Daoy (cell line): ENCODE measurements at regions not wholly inside any gene's neighbourhood (a gene's known extent, or its start where the extent isn't known, plus 50 kb on each side); places are given as distances from the start of the nearest gene placed in this dataset.
"Not testable (repeated sequence)": the region's sequence is repeated elsewhere in the genome, so short reads cannot be mapped to it uniquely, and the experiment has no call there.

ENCODE experiments used
- DNase-seq: peaks from one replicate; pipeline ENCODE4 v3.0.0-alpha.2; 2015; ENCODE audit warnings: low read depth

GRCh38 chr4:104330125-104330905, 164.4 kb downstream of the CXXC4 start:
- no peak for DNase-seq

GRCh38 chr4:104326991-104327694, 167.6 kb downstream of the CXXC4 start:
- not testable (repeated sequence) for DNase-seq

- no peak for DNase-seq
Observed at GRCh38 chr4:104302731-104303130, 192.0 kb downstream of the CXXC4 start.

GRCh38 chr4:104294811-104295210, 199.9 kb downstream of the CXXC4 start:
- no peak for DNase-seq

GRCh38 chr4:104286867-104287266, 207.8 kb downstream of the CXXC4 start:
- no peak for DNase-seq

GRCh38 chr4:104283303-104283702, 211.4 kb downstream of the CXXC4 start:
- no peak for DNase-seq

- DNase-seq, result no peak
Observed at GRCh38 chr4:104279744-104280143, 214.9 kb downstream of the CXXC4 start.

GRCh38 chr4:104272966-104273365, 221.7 kb downstream of the CXXC4 start:
- DNase-seq, result no peak

- DNase-seq, result not testable (repeated sequence)
Observed at GRCh38 chr4:104269603-104270002, 225.1 kb downstream of the CXXC4 start.

- no peak for DNase-seq
Observed at GRCh38 chr4:104263100-104263499, 231.6 kb downstream of the CXXC4 start.

- no peak for DNase-seq
Observed at GRCh38 chr4:104262678-104263077, 232.0 kb downstream of the CXXC4 start.

- no peak for DNase-seq
Observed at GRCh38 chr4:104248726-104249125, 246.0 kb downstream of the CXXC4 start.

- DNase-seq, result no peak
Observed at GRCh38 chr4:104235967-104236366, 258.7 kb downstream of the CXXC4 start.

GRCh38 chr4:104217526-104217925, 277.2 kb downstream of the CXXC4 start:
- DNase-seq, result no peak

GRCh38 chr4:104211657-104212056, 283.0 kb downstream of the CXXC4 start:
- DNase-seq, result no peak

- no peak for DNase-seq
Observed at GRCh38 chr4:104210420-104210819, 284.3 kb downstream of the CXXC4 start.

GRCh38 chr4:104206784-104207183, 287.9 kb downstream of the CXXC4 start:
- no peak for DNase-seq

GRCh38 chr4:104205116-104205515, 289.6 kb downstream of the CXXC4 start:
- no peak for DNase-seq

GRCh38 chr4:104188301-104188700, 306.4 kb downstream of the CXXC4 start:
- DNase-seq, result no peak

GRCh38 chr4:104169437-104169836, 325.3 kb downstream of the CXXC4 start:
- no peak for DNase-seq

- no peak for DNase-seq
Observed at GRCh38 chr4:104166749-104167148, 327.9 kb downstream of the CXXC4 start.

- no peak for DNase-seq
Observed at GRCh38 chr4:104163820-104164219, 330.9 kb downstream of the CXXC4 start.

- no peak for DNase-seq
Observed at GRCh38 chr4:104146048-104146447, 348.6 kb downstream of the CXXC4 start.
